ENCODE measurements at regions not wholly inside any gene's neighbourhood (a gene's known extent, or its start where the extent isn't known, plus 50 kb on each side); places are given as distances from the start of the nearest gene placed in this dataset.

GRCh38 chr10:130982802-130983201 is 328.7 kb downstream of the TCERG1L start:
- CTCF ChIA-PET, result no interaction called here
- POLR2A ChIA-PET, result no interaction called here
- BruUV-seq (replicated peaks), result no TSS peak
- no peak for DNase-seq (ENCODE audit: unreplicated experiment)
- Mint-ChIP-seq H3K27me3 (ENCODE audit: insufficient read depth, unreplicated experiment) (no peaks in the 10 kb centered on the region), H3K27ac (ENCODE audit: low read depth, unreplicated experiment) (no peak overlapping the region), H3K4me3 (ENCODE audit: unreplicated experiment) (no peak overlapping the region), H3K9me3 (ENCODE audit: unreplicated experiment) (peaks cover 21% of the 10 kb centered on the region), H3K36me3 (ENCODE audit: insufficient read depth, unreplicated experiment) (peaks cover 4% of the 10 kb centered on the region), H3K4me1 (ENCODE audit: insufficient read depth, unreplicated experiment) (no peaks in the 10 kb centered on the region)
- intact Hi-C loops (cut with micrococcal nuclease), result no loop called here
- TF ChIP-seq CTCF (IDR thresholded peaks at IDR 0.05; ENCODE audit: unreplicated experiment), result no peak

- Mint-ChIP-seq H3K4me1 (ENCODE audit: insufficient read depth, unreplicated experiment) (no peaks in the 10 kb centered on the region), H3K27ac (ENCODE audit: low read depth, unreplicated experiment) (no peak overlapping the region), H3K27me3 (ENCODE audit: insufficient read depth, unreplicated experiment) (no peaks in the 10 kb centered on the region), H3K4me3 (ENCODE audit: unreplicated experiment) (no peak overlapping the region), H3K9me3 (ENCODE audit: unreplicated experiment) (peaks cover 21% of the 10 kb centered on the region), H3K36me3 (ENCODE audit: insufficient read depth, unreplicated experiment) (peaks cover 4% of the 10 kb centered on the region)
- BruUV-seq (replicated peaks), result no TSS peak
- ChIA-PET CTCF (no interaction called here), POLR2A (no interaction called here)
- intact Hi-C loops (cut with micrococcal nuclease), result no loop called here
- no peak for DNase-seq (ENCODE audit: unreplicated experiment)
- TF ChIP-seq CTCF (IDR thresholded peaks at IDR 0.05; ENCODE audit: unreplicated experiment), result no peak
These were observed 327.8 kb downstream of the TCERG1L start for GRCh38 chr10:130983749-130984148.

DNA sequence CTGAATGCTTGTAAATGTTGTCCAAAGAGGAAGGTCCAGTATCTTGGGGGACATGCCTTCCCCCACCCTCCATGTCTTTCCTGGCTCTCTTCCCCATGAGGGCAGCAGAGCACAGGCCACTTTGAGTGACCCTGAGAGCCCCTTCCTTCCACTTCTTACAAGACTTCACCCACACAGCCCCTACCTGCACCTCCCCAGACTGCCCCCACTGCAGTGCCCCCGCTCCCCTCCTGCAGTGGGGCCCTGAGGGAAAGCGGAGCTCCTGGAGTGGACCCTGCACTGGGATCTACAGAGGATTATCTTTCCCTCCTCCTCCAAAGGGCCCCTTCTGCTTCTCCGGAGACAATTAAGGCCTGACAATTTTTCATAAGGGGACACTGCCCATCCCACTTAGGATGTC is 326.8 kb downstream of the TCERG1L start:
- ChIA-PET POLR2A (no interaction called here), CTCF (no interaction called here)
- Mint-ChIP-seq H3K4me3 (ENCODE audit: unreplicated experiment) (no peak overlapping the region), H3K4me1 (ENCODE audit: insufficient read depth, unreplicated experiment) (no peaks in the 10 kb centered on the region), H3K27ac (ENCODE audit: low read depth, unreplicated experiment) (no peak overlapping the region), H3K27me3 (ENCODE audit: insufficient read depth, unreplicated experiment) (no peaks in the 10 kb centered on the region), H3K9me3 (ENCODE audit: unreplicated experiment) (peaks cover 21% of the 10 kb centered on the region), H3K36me3 (ENCODE audit: insufficient read depth, unreplicated experiment) (peaks cover 4% of the 10 kb centered on the region)
- no TSS peak for BruUV-seq (replicated peaks)
- intact Hi-C loops (cut with micrococcal nuclease), result no loop called here
- no peak for DNase-seq (ENCODE audit: unreplicated experiment)
- no peak for TF ChIP-seq CTCF (IDR thresholded peaks at IDR 0.05; ENCODE audit: unreplicated experiment)

DNA sequence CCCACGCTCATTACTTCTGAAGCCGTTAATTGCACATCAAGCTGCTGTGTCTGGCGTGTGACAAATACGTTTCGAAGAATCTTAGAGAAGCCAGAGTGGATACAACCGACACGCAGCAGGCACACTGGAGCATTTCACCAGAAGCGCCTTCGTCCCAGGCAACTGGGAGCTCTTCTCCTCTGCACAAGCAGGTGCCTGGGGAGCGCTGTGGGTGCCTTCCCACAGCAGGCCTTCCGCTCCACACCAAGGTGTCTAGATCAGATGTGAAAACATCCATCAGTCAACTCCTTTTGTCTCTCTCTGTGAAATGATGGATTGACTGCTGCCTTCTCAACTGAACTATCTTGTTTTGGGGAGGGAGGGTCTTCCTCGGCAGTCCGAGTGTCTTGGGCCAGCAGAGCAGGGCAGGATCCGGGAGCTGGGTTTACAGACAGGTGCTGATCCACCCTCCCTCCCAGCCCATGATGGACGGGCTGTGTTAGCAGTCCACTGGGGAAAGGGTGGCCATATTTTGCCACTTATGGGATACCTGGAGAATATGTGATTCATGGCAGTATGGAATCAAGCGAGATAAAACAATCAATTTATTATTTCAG is 326.3 kb downstream of the TCERG1L start:
- H3K9me3 Mint-ChIP-seq (ENCODE audit: unreplicated experiment), result peaks cover 21% of the 10 kb centered on the region
- no TSS peak for BruUV-seq (replicated peaks)
- no peak for DNase-seq (ENCODE audit: unreplicated experiment)
- H3K27ac Mint-ChIP-seq (ENCODE audit: low read depth, unreplicated experiment), result no peak overlapping the region
- intact Hi-C loops (cut with micrococcal nuclease), result no loop called here
- H3K36me3 Mint-ChIP-seq (ENCODE audit: insufficient read depth, unreplicated experiment), result peaks cover 4% of the 10 kb centered on the region
- no peaks in the 10 kb centered on the region for H3K27me3 Mint-ChIP-seq (ENCODE audit: insufficient read depth, unreplicated experiment)
- ChIA-PET POLR2A (no interaction called here), CTCF (no interaction called here)
- H3K4me1 Mint-ChIP-seq (ENCODE audit: insufficient read depth, unreplicated experiment), result no peaks in the 10 kb centered on the region
- no peak for TF ChIP-seq CTCF (IDR thresholded peaks at IDR 0.05; ENCODE audit: unreplicated experiment)
- no peak overlapping the region for H3K4me3 Mint-ChIP-seq (ENCODE audit: unreplicated experiment)

All from MCF 10A (cell line).